GM12878 (cell line): ENCODE measurements at regions not wholly inside any gene's neighbourhood (a gene's known extent, or its start where the extent isn't known, plus 50 kb on each side); places are given as distances from the start of the nearest gene placed in this dataset.

ENCODE experiments used
- ATAC-seq: fragments of 200-7000 bp; cut with Tn5 transposase; 3 replicates; pipeline ENCODE4 v1.9.1; 2020; ENCODE audit warnings: mild to moderate bottlenecking, moderate library complexity
- BruUV-seq: library from RNA; stranded (reverse); fragments of 400-500 nt; replicated peaks from 2 replicates; lab custom pipeline; 2021; lab: Mats Ljungman, UMichigan
- CTCF ChIA-PET: fragments of 300-600 bp; sonication (Branson Sonifier 250); formaldehyde crosslinking; extraction: SDS; loops from one replicate; lab custom pipeline; 2021; ENCODE audit warnings: inconsistent platforms; lab: Yijun Ruan, JAX
- POLR2A ChIA-PET: fragments of 350-600 bp; formaldehyde crosslinking; extraction: SDS; loops from one replicate; lab custom pipeline; 2021; ENCODE audit warnings: inconsistent platforms; lab: Charles Lee
- RAD21 ChIA-PET: fragments of 300-600 bp; sonication (Branson Sonifier 250); formaldehyde crosslinking; loops from one replicate; lab custom pipeline; 2023; ENCODE audit warnings: antibody characterized with exemption; ENCODE audit not compliant: unreplicated experiment; lab: Charles Lee
- SMC1A ChIA-PET: fragments of 300-600 bp; sonication (Branson Sonifier 250); formaldehyde crosslinking; loops from one replicate; lab custom pipeline; 2023; ENCODE audit not compliant: unreplicated experiment, uncharacterized antibody; lab: Charles Lee
- DNase-seq: peaks from one replicate; pipeline ENCODE4 v3.0.0-alpha.2; 2011; ENCODE audit warnings: low read depth, low spot score
- FAIRE-seq: peaks from 3 replicates; lab custom pipeline; 2011; peaks lifted over from hg19 to GRCh38; lab: Jason Lieb, UNC
- H2AFZ ChIP-seq: 2 replicates; pipeline ENCODE4 v1.6.0; 2011; ENCODE audit warnings: low read depth, low read length, control low read depth; ENCODE audit not compliant: control insufficient read depth
- H3K27ac ChIP-seq: 2 replicates; pipeline ENCODE4 v1.5.1; 2011; ENCODE audit warnings: control low read depth; ENCODE audit not compliant: control insufficient read depth, insufficient read depth
- H3K27me3 ChIP-seq, 2 experiments: replicated peaks in 1 of 2; 2 replicates each; pipeline versions ENCODE4 v1.6.0 to v1.6.1; 2011; ENCODE audit warnings: low read length in 1 of 2; ENCODE audit not compliant: control insufficient read depth in 2 of 2, insufficient read depth in 2 of 2
- H3K36me3 ChIP-seq, 2 experiments: 2 replicates each; pipeline ENCODE4 v1.5.1; 2011; ENCODE audit warnings: low read length in 1 of 2; ENCODE audit not compliant: control insufficient read depth in 2 of 2, insufficient read depth in 2 of 2
- H3K4me1 ChIP-seq: 2 replicates; pipeline ENCODE4 v1.6.1; 2011; ENCODE audit warnings: mild to moderate bottlenecking, low read length, moderate library complexity, mixed read lengths; ENCODE audit not compliant: control insufficient read depth, insufficient read depth
- H3K4me2 ChIP-seq: 2 replicates; pipeline ENCODE4 v1.6.0; 2011; ENCODE audit warnings: control low read depth; ENCODE audit not compliant: control insufficient read depth, insufficient read depth
- H3K4me3 ChIP-seq: fragments of 200-600 bp; sonication (generic); 2 replicates; pipeline ENCODE4 v1.5.1; 2016
- H3K79me2 ChIP-seq: 2 replicates; pipeline ENCODE4 v1.6.0; 2011; ENCODE audit warnings: low read length; ENCODE audit not compliant: control insufficient read depth, insufficient read depth
- H3K9ac ChIP-seq: 2 replicates; pipeline ENCODE4 v1.8.0; 2011; ENCODE audit warnings: low read length, control low read depth, mixed read lengths; ENCODE audit not compliant: control insufficient read depth, insufficient read depth
- H3K9me3 ChIP-seq: replicated peaks from 3 replicates; pipeline ENCODE4 v1.5.1; 2011; ENCODE audit warnings: mild to moderate bottlenecking, low read length; ENCODE audit not compliant: control insufficient read depth, insufficient read depth
- H4K20me1 ChIP-seq: 2 replicates; pipeline ENCODE4 v1.6.0; 2011; ENCODE audit not compliant: control insufficient read depth, insufficient read depth
- CHD4 ChIP-seq: fragments of 200-600 bp; sonication (generic); IDR thresholded peaks from 2 replicates; pipeline ENCODE4 v1.6.1; 2016; ENCODE audit warnings: mild to moderate bottlenecking
- NR2F1 ChIP-seq: fragments of 450-650 bp; conservative IDR thresholded peaks from 2 replicates; pipeline ENCODE4 v1.6.1; 2017; ENCODE audit warnings: mild to moderate bottlenecking
- PAX8 ChIP-seq: fragments of 450-650 bp; IDR thresholded peaks from 2 replicates; pipeline ENCODE4 v1.6.1; 2017; ENCODE audit warnings: mild to moderate bottlenecking, moderate library complexity
- SPI1 ChIP-seq: IDR thresholded peaks from 2 replicates; pipeline ENCODE4 v1.6.1; 2011; ENCODE audit warnings: low read depth, mild to moderate bottlenecking, low read length, moderate library complexity, borderline replicate concordance; ENCODE audit not compliant: insufficient read depth
- YBX1 ChIP-seq: fragments of 450-650 bp; IDR thresholded peaks from 2 replicates; pipeline ENCODE4 v1.6.1; 2016; ENCODE audit warnings: antibody characterized with exemption
- WGBS: methylation state at CpG from one replicate; pipeline ENCODE4 v1.1.6; 2016; ENCODE audit warnings: low lambda C conversion rate; ENCODE audit not compliant: insufficient replicate concordance, insufficient coverage; ENCODE audit errors: missing lambda C conversion rate; 5-methylcytosine and 5-hydroxymethylcytosine counted together
- in situ Hi-C: fragments of 300-500 bp; cut with MboI; formaldehyde crosslinking; loops from 9 replicates; pipeline ENCODE4 v1.14.3; 2018; ENCODE audit warnings: mixed read lengths
- intact Hi-C: fragments of 100-400 bp; cut with micrococcal nuclease; formaldehyde crosslinking; loops from one replicate; pipeline ENCODE4 v1.14.2; 2022; ENCODE audit not compliant: unreplicated experiment
- TF ChIP-seq, protein P1 (sequence below): fragments of 450-650 bp; IDR thresholded peaks from 2 replicates; pipeline ENCODE4 v1.6.1; 2016; ENCODE audit warnings: mild to moderate bottlenecking

- Histone ChIP-seq H3K27ac (no peak overlapping the region), H3K4me2 (no peak overlapping the region), H3K79me2 (peaks cover 3% of the 10 kb centered on the region; the same call in 1 of the 2 replicates), H3K27me3 (no peaks in the 10 kb centered on the region), H3K4me3 (no peak overlapping the region), H3K9ac (no peak overlapping the region), H3K9me3 (no peaks in the 10 kb centered on the region), H2AFZ (no peak overlapping the region), H3K36me3 (no peaks in the 10 kb centered on the region), H3K4me1 (no peaks in the 10 kb centered on the region), H4K20me1 (no peaks in the 10 kb centered on the region)
- no peak for TF ChIP-seq NR2F1
- 0 out of 2 replicates have a peak, but pooled peaks have one; percentile 5 for TF ChIP-seq SPI1
- TF ChIP-seq YBX1, result no peak
- no peak for FAIRE-seq
- POLR2A ChIA-PET, result no interaction called here
- CTCF ChIA-PET, result no interaction called here
- BruUV-seq, result no TSS peak
- SMC1A ChIA-PET, result no interaction called here
- RAD21 ChIA-PET, result no interaction called here
- no peak for ATAC-seq
- in situ Hi-C loops, result no loop called here
- intact Hi-C loops, result no loop called here
- 45% methylated on average over 2 of the region's 2 CpGs for WGBS
- DNase-seq, result no peak
Observed at GRCh38 chr13:73955977-73956500, 178.2 kb downstream of the KLF12 start.

GRCh38 chr13:73954808-73955207, 179.4 kb downstream of the KLF12 start:
- H3K36me3 ChIP-seq, result no peaks in the 10 kb centered on the region
- ChIA-PET SMC1A (no interaction called here), RAD21 (no interaction called here)
- no peaks in the 10 kb centered on the region for H3K27me3 ChIP-seq
- no peak overlapping the region for H3K4me3 ChIP-seq
- no peak overlapping the region for H3K9ac ChIP-seq
- no peaks in the 10 kb centered on the region for H4K20me1 ChIP-seq
- no peaks in the 10 kb centered on the region for H3K4me1 ChIP-seq
- intact Hi-C loops, result no loop called here
- TF ChIP-seq PAX8 (no peak), CHD4 (no peak)
- TF ChIP-seq, protein P1, sequence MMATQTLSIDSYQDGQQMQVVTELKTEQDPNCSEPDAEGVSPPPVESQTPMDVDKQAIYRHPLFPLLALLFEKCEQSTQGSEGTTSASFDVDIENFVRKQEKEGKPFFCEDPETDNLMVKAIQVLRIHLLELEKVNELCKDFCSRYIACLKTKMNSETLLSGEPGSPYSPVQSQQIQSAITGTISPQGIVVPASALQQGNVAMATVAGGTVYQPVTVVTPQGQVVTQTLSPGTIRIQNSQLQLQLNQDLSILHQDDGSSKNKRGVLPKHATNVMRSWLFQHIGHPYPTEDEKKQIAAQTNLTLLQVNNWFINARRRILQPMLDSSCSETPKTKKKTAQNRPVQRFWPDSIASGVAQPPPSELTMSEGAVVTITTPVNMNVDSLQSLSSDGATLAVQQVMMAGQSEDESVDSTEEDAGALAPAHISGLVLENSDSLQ, result no peak
- TF ChIP-seq, all 136 proteins: peak for 0
- Histone ChIP-seq H2AFZ (no peak overlapping the region), H3K27ac (no peak overlapping the region), H3K4me2 (no peak overlapping the region), H3K79me2 (peaks cover 3% of the 10 kb centered on the region; the same call in 1 of the 2 replicates), H3K9me3 (no peaks in the 10 kb centered on the region)
- FAIRE-seq (no peak), ATAC-seq (peak; percentile 44; the same call in 1 of the 3 replicates), DNase-seq (no peak)
- no TSS peak for BruUV-seq
- POLR2A ChIA-PET, result no interaction called here
- CTCF ChIA-PET, result no interaction called here
- in situ Hi-C loops, result no loop called here
- 100% methylated on average over 1 of the region's 1 CpG for WGBS
